ENCODE measurements at regions not wholly inside any gene's neighbourhood (a gene's known extent, or its start where the extent isn't known, plus 50 kb on each side); places are given as distances from the start of the nearest gene placed in this dataset.

DNA sequence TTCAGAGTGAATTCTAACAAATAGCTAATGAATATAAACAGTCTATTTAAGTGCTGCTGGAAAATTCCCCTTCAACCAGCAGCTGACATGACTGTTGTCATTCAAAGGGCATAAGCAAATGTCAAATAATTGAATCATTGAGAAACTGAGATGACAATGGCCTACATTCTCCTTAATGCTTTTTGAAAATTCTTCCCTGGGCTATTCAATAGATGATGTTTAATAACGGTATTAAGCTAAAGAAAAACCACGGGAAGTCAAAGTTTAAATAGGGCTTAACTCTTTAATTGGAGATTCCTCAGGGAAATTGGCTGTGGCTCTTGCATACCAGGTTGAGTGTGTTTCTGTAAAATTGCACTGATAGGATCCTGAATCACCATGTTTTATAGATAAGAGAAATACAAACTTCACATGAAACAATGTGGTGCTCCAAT, 77.0 kb downstream of the ARL4A start:
- ChIA-PET CTCF (ENCODE audit: unreplicated experiment) (no interaction called here), POLR2A (no interaction called here)
- H3K36me3 ChIP-seq (ENCODE audit: insufficient read depth, low read length) = no peaks in the 10 kb centered on the region
- H3K4me2 ChIP-seq (ENCODE audit: low read length) = no peak overlapping the region
- H3K4me3 ChIP-seq (ENCODE audit: low read depth, low read length, poor library complexity, severe bottlenecking) = no peak overlapping the region
- intact Hi-C loops (cut with micrococcal nuclease; ENCODE audit: unreplicated experiment) = no loop called here
- no TSS peak for BruUV-seq (replicated peaks)
- DNase-seq (ENCODE audit: low spot score) = no peak
- no peaks in the 10 kb centered on the region for H4K20me1 ChIP-seq (ENCODE audit: insufficient read depth, low read length)
- H3K9me2 ChIP-seq (ENCODE audit: insufficient read depth, low read length) = no peaks in the 10 kb centered on the region
- H3K4me1 ChIP-seq (ENCODE audit: insufficient read depth, low read length, poor library complexity, severe bottlenecking) = no peaks in the 10 kb centered on the region
- H3K79me2 ChIP-seq (ENCODE audit: insufficient read depth, low read depth, low read length) = no peaks in the 10 kb centered on the region
- TF ChIP-seq, protein P1, sequence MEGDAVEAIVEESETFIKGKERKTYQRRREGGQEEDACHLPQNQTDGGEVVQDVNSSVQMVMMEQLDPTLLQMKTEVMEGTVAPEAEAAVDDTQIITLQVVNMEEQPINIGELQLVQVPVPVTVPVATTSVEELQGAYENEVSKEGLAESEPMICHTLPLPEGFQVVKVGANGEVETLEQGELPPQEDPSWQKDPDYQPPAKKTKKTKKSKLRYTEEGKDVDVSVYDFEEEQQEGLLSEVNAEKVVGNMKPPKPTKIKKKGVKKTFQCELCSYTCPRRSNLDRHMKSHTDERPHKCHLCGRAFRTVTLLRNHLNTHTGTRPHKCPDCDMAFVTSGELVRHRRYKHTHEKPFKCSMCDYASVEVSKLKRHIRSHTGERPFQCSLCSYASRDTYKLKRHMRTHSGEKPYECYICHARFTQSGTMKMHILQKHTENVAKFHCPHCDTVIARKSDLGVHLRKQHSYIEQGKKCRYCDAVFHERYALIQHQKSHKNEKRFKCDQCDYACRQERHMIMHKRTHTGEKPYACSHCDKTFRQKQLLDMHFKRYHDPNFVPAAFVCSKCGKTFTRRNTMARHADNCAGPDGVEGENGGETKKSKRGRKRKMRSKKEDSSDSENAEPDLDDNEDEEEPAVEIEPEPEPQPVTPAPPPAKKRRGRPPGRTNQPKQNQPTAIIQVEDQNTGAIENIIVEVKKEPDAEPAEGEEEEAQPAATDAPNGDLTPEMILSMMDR (conservative IDR thresholded peaks at IDR 0.05; ENCODE audit: low read length) = no peak
- TF ChIP-seq EZH2phosphoT487 (IDR thresholded peaks at IDR 0.05; ENCODE audit: borderline replicate concordance, low read depth, low read length) = no peak
- H2AFZ ChIP-seq (ENCODE audit: low read length) = no peak overlapping the region
- H3K27ac ChIP-seq (ENCODE audit: low read depth, low read length, poor library complexity, severe bottlenecking) = no peak overlapping the region
- no peaks in the 10 kb centered on the region for H3K9me3 ChIP-seq (ENCODE audit: low read length)

DNA sequence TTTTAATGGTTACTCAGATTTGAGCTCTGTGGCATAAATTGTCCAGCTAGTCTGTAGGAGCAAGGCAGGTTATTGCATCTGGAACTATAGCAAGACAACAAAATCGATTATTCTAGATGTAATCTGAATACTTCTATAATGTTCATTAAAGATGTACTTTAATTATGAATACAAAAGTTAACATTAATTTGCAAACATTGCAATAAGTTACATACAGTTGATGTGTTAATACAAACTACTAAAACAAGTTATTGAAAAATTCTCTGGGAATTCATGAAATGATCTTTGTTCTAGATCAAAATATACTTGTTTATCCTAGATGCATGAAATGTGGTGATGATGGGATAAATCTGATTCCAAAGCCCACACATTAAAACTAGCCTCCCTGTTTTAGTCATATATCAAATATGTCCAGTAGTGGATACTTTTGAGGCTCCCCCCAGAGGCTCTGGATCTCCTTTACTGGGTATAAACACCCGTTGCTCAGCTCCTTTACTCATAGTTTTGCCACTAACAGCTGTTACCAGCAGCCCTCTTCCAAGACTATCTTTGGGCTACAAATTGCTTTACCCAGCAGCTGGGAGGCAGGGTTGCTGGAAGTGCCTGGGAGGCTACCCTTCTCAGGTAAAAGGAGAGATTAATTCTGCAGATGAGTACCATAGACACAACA, 78.1 kb downstream of the ARL4A start:
- TF ChIP-seq EZH2phosphoT487 (IDR thresholded peaks at IDR 0.05; ENCODE audit: borderline replicate concordance, low read depth, low read length) = no peak
- TF ChIP-seq, protein P1 (conservative IDR thresholded peaks at IDR 0.05; ENCODE audit: low read length) = no peak
- Histone ChIP-seq H3K27ac (ENCODE audit: low read depth, low read length, poor library complexity, severe bottlenecking) (no peak overlapping the region), H3K4me1 (ENCODE audit: insufficient read depth, low read length, poor library complexity, severe bottlenecking) (no peaks in the 10 kb centered on the region), H3K9me3 (ENCODE audit: low read length) (no peaks in the 10 kb centered on the region), H3K79me2 (ENCODE audit: insufficient read depth, low read depth, low read length) (no peaks in the 10 kb centered on the region), H3K4me3 (ENCODE audit: low read depth, low read length, poor library complexity, severe bottlenecking) (no peak overlapping the region), H3K9me2 (ENCODE audit: insufficient read depth, low read length) (no peaks in the 10 kb centered on the region), H4K20me1 (ENCODE audit: insufficient read depth, low read length) (no peaks in the 10 kb centered on the region), H3K36me3 (ENCODE audit: insufficient read depth, low read length) (no peaks in the 10 kb centered on the region), H3K4me2 (ENCODE audit: low read length) (no peak overlapping the region), H2AFZ (ENCODE audit: low read length) (no peak overlapping the region)
- ChIA-PET CTCF (ENCODE audit: unreplicated experiment) (no interaction called here), POLR2A (no interaction called here)
- BruUV-seq (replicated peaks) = no TSS peak
- intact Hi-C loops (cut with micrococcal nuclease; ENCODE audit: unreplicated experiment) = no loop called here
- DNase-seq (ENCODE audit: low spot score) = no peak

DNA sequence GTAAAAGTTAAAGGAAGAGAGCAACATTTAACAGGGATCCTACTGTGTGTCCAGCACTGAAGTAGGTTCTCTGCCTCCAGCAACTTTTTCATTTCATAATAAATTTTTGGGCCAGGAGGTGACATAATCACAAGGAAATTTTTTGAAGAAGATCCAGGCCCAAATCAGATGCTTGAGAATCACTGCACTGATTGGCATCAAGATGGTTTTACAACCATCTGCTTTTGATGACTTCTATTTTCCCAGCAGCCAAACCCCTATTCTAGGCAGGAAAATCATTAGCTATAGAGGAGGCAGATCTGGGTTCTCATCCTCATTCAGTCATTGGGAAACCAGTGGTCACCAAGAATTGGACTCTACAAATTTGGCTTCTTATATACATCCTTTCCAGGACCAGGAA, 79.0 kb downstream of the ARL4A start:
- intact Hi-C loops (cut with micrococcal nuclease; ENCODE audit: unreplicated experiment) = no loop called here
- no peak overlapping the region for H3K27ac ChIP-seq (ENCODE audit: low read depth, low read length, poor library complexity, severe bottlenecking)
- no TSS peak for BruUV-seq (replicated peaks)
- H3K9me2 ChIP-seq (ENCODE audit: insufficient read depth, low read length) = no peaks in the 10 kb centered on the region
- H3K4me3 ChIP-seq (ENCODE audit: low read depth, low read length, poor library complexity, severe bottlenecking) = no peak overlapping the region
- no peaks in the 10 kb centered on the region for H4K20me1 ChIP-seq (ENCODE audit: insufficient read depth, low read length)
- H3K9me3 ChIP-seq (ENCODE audit: low read length) = no peaks in the 10 kb centered on the region
- DNase-seq (ENCODE audit: low spot score) = no peak
- no peaks in the 10 kb centered on the region for H3K4me1 ChIP-seq (ENCODE audit: insufficient read depth, low read length, poor library complexity, severe bottlenecking)
- ChIA-PET CTCF (ENCODE audit: unreplicated experiment) (no interaction called here), POLR2A (no interaction called here)
- no peaks in the 10 kb centered on the region for H3K36me3 ChIP-seq (ENCODE audit: insufficient read depth, low read length)
- no peak overlapping the region for H3K4me2 ChIP-seq (ENCODE audit: low read length)
- no peak overlapping the region for H2AFZ ChIP-seq (ENCODE audit: low read length)
- H3K79me2 ChIP-seq (ENCODE audit: insufficient read depth, low read depth, low read length) = no peaks in the 10 kb centered on the region
- TF ChIP-seq, protein P1 (conservative IDR thresholded peaks at IDR 0.05; ENCODE audit: low read length) = no peak
- TF ChIP-seq EZH2phosphoT487 (IDR thresholded peaks at IDR 0.05; ENCODE audit: borderline replicate concordance, low read depth, low read length) = no peak

All from OCI-LY7 (cell line).